GM23338 (cell line): ENCODE measurements at regions not wholly inside any gene's neighbourhood (a gene's known extent, or its start where the extent isn't known, plus 50 kb on each side); places are given as distances from the start of the nearest gene placed in this dataset.

Source experiments
- ATAC-seq: fragments of 200-7000 bp; cut with Tn5 transposase; 3 replicates; pipeline ENCODE4 v1.9.1; 2020
- DNase-seq: peaks from one replicate; pipeline ENCODE4 v3.0.0-alpha.2; 2015; ENCODE audit warnings: low spot score
- H2AFZ ChIP-seq: fragments of 200-600 bp; sonication (generic); 2 replicates; pipeline ENCODE4 v1.8.0; 2016; ENCODE audit warnings: antibody characterized with exemption, mild to moderate bottlenecking, moderate library complexity
- H3F3A ChIP-seq: fragments of 200-600 bp; sonication (generic); replicated peaks from 2 replicates; pipeline ENCODE4 v1.8.0; 2017; ENCODE audit warnings: antibody characterized with exemption, mixed run types, low read depth
- H3K27ac ChIP-seq: fragments of 200-600 bp; sonication (generic); 2 replicates; pipeline ENCODE4 v1.6.1; 2016; ENCODE audit warnings: low read depth
- H3K27me3 ChIP-seq: fragments of 200-600 bp; sonication (generic); 2 replicates; pipeline ENCODE4 v1.8.0; 2016; ENCODE audit warnings: mild to moderate bottlenecking, mixed run types, moderate library complexity; ENCODE audit not compliant: insufficient read depth
- H3K36me3 ChIP-seq: fragments of 200-600 bp; sonication (generic); 2 replicates; pipeline ENCODE4 v1.8.0; 2016; ENCODE audit warnings: mild to moderate bottlenecking; ENCODE audit not compliant: insufficient read depth
- H3K4me1 ChIP-seq: fragments of 200-600 bp; sonication (generic); 2 replicates; pipeline ENCODE4 v1.8.0; 2016; ENCODE audit warnings: mild to moderate bottlenecking, moderate library complexity; ENCODE audit not compliant: insufficient read depth
- H3K4me2 ChIP-seq: fragments of 200-600 bp; sonication (generic); 2 replicates; pipeline ENCODE4 v1.7.1; 2017; ENCODE audit warnings: mixed run types
- H3K4me3 ChIP-seq: fragments of 200-600 bp; sonication (generic); 2 replicates; pipeline ENCODE4 v1.6.1; 2016; ENCODE audit warnings: mixed run types
- H3K79me2 ChIP-seq: fragments of 200-600 bp; sonication (generic); replicated peaks from 2 replicates; pipeline ENCODE4 v1.8.0; 2017; ENCODE audit warnings: mild to moderate bottlenecking; ENCODE audit not compliant: insufficient read depth
- H3K9me2 ChIP-seq: fragments of 200-600 bp; sonication (generic); 2 replicates; pipeline ENCODE4 v1.8.0; 2017; ENCODE audit not compliant: insufficient read depth
- H4K20me1 ChIP-seq: fragments of 200-600 bp; sonication (generic); replicated peaks from 2 replicates; pipeline ENCODE4 v1.8.0; 2017; ENCODE audit warnings: mild to moderate bottlenecking; ENCODE audit not compliant: insufficient read depth
- H3K27ac Mint-ChIP-seq: 2 replicates; pipeline ENCODE4 v1.8.0; 2020; ENCODE audit warnings: inconsistent platforms, mild to moderate bottlenecking, moderate library complexity, mixed read lengths
- H3K27me3 Mint-ChIP-seq: 3 replicates; pipeline ENCODE4 v1.8.0; 2022; ENCODE audit warnings: low read depth, mild to moderate bottlenecking, moderate library complexity, mixed read lengths, inconsistent platforms; ENCODE audit not compliant: insufficient read depth, poor library complexity
- H3K36me3 Mint-ChIP-seq: 3 replicates; pipeline ENCODE4 v1.8.0; 2021; ENCODE audit warnings: low read depth, mild to moderate bottlenecking, inconsistent platforms, moderate library complexity, mixed read lengths
- H3K4me1 Mint-ChIP-seq: 3 replicates; pipeline ENCODE4 v1.8.0; 2020; ENCODE audit warnings: mild to moderate bottlenecking, inconsistent platforms, mixed read lengths
- H3K4me3 Mint-ChIP-seq: 3 replicates; pipeline ENCODE4 v1.8.0; 2021; ENCODE audit warnings: moderate library complexity, mild to moderate bottlenecking, inconsistent platforms, mixed read lengths
- H3K9me3 Mint-ChIP-seq: 3 replicates; pipeline ENCODE4 v1.8.0; 2020; ENCODE audit warnings: moderate library complexity, mild to moderate bottlenecking, inconsistent platforms, mixed read lengths
- EZH2phosphoT487 ChIP-seq: fragments of 200-600 bp; sonication (generic); IDR thresholded peaks from one replicate; pipeline ENCODE4 v1.8.1; 2018; ENCODE audit warnings: antibody characterized with exemption; ENCODE audit not compliant: unreplicated experiment
- JUNB ChIP-seq: IDR thresholded peaks from one replicate; pipeline ENCODE4 v1.6.1; 2016; ENCODE audit warnings: antibody characterized with exemption; ENCODE audit not compliant: unreplicated experiment
- NANOG ChIP-seq: IDR thresholded peaks from 2 replicates; pipeline ENCODE4 v1.6.1; 2016; ENCODE audit warnings: antibody characterized with exemption, borderline replicate concordance
- POLR2AphosphoS5 ChIP-seq: IDR thresholded peaks from 2 replicates; pipeline ENCODE4 v1.6.1; 2016; ENCODE audit warnings: antibody characterized with exemption, low read depth
- STAT1 ChIP-seq: IDR thresholded peaks from one replicate; pipeline ENCODE4 v1.6.1; 2016; ENCODE audit warnings: antibody characterized with exemption; ENCODE audit not compliant: unreplicated experiment
- ZNF114 ChIP-seq: fragments of 250-450 bp; sonication (Bioruptor Pico); IDR thresholded peaks from 2 replicates; pipeline ENCODE4 v1.5.0; 2020; ENCODE audit warnings: mild to moderate bottlenecking, moderate library complexity
- TF ChIP-seq, protein P1 (sequence below): IDR thresholded peaks from 2 replicates; pipeline ENCODE4 v1.6.1; 2016; ENCODE audit warnings: antibody characterized with exemption
- TF ChIP-seq, protein P2 (sequence below): IDR thresholded peaks from one replicate; pipeline ENCODE4 v1.6.1; 2018; ENCODE audit warnings: antibody characterized with exemption; ENCODE audit not compliant: unreplicated experiment
- TF ChIP-seq, protein P3 (sequence below), 2 experiments: fragments of 200-600 bp in 1 of 2; sonication (generic) in 1 of 2; conservative IDR thresholded peaks; 2 replicates each; pipeline versions ENCODE4 v1.5.1 to v1.6.1; 2016 to 2017; ENCODE audit warnings: antibody characterized with exemption in 2 of 2, low read depth in 2 of 2, mild to moderate bottlenecking in 2 of 2, moderate library complexity in 1 of 2

DNA sequence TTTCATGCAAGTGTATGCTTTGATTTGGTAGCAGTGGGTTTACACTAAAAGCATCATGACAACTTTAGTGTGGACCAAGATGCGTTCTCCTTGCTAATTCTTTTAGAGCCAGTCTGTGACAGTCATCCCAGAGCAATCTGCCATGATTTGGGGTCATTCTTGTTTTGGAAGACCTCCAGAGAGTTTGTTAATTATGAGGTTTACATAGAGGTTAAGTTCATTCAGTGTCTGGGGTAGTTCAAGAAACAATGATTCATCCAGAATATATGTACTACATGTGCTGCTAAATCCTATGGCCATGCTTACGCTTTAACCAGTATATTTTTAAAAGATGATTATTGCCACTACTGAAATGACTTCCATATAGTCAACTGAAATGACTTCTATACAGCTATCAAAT is 328.5 kb upstream of the AGA start (continued):
- TF ChIP-seq, protein P1, sequence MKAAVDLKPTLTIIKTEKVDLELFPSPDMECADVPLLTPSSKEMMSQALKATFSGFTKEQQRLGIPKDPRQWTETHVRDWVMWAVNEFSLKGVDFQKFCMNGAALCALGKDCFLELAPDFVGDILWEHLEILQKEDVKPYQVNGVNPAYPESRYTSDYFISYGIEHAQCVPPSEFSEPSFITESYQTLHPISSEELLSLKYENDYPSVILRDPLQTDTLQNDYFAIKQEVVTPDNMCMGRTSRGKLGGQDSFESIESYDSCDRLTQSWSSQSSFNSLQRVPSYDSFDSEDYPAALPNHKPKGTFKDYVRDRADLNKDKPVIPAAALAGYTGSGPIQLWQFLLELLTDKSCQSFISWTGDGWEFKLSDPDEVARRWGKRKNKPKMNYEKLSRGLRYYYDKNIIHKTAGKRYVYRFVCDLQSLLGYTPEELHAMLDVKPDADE, result no peak
- TF ChIP-seq POLR2AphosphoS5, result no peak
- no peak for TF ChIP-seq JUNB
- no peak for TF ChIP-seq ZNF114 (CRISPR knock-in tag)
- TF ChIP-seq, protein P2, sequence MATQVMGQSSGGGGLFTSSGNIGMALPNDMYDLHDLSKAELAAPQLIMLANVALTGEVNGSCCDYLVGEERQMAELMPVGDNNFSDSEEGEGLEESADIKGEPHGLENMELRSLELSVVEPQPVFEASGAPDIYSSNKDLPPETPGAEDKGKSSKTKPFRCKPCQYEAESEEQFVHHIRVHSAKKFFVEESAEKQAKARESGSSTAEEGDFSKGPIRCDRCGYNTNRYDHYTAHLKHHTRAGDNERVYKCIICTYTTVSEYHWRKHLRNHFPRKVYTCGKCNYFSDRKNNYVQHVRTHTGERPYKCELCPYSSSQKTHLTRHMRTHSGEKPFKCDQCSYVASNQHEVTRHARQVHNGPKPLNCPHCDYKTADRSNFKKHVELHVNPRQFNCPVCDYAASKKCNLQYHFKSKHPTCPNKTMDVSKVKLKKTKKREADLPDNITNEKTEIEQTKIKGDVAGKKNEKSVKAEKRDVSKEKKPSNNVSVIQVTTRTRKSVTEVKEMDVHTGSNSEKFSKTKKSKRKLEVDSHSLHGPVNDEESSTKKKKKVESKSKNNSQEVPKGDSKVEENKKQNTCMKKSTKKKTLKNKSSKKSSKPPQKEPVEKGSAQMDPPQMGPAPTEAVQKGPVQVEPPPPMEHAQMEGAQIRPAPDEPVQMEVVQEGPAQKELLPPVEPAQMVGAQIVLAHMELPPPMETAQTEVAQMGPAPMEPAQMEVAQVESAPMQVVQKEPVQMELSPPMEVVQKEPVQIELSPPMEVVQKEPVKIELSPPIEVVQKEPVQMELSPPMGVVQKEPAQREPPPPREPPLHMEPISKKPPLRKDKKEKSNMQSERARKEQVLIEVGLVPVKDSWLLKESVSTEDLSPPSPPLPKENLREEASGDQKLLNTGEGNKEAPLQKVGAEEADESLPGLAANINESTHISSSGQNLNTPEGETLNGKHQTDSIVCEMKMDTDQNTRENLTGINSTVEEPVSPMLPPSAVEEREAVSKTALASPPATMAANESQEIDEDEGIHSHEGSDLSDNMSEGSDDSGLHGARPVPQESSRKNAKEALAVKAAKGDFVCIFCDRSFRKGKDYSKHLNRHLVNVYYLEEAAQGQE, result no peak
- TF ChIP-seq, protein P3, sequence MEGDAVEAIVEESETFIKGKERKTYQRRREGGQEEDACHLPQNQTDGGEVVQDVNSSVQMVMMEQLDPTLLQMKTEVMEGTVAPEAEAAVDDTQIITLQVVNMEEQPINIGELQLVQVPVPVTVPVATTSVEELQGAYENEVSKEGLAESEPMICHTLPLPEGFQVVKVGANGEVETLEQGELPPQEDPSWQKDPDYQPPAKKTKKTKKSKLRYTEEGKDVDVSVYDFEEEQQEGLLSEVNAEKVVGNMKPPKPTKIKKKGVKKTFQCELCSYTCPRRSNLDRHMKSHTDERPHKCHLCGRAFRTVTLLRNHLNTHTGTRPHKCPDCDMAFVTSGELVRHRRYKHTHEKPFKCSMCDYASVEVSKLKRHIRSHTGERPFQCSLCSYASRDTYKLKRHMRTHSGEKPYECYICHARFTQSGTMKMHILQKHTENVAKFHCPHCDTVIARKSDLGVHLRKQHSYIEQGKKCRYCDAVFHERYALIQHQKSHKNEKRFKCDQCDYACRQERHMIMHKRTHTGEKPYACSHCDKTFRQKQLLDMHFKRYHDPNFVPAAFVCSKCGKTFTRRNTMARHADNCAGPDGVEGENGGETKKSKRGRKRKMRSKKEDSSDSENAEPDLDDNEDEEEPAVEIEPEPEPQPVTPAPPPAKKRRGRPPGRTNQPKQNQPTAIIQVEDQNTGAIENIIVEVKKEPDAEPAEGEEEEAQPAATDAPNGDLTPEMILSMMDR (conservative IDR thresholded peaks at IDR 0.05; ENCODE audit: low read depth in 2 of 2), result no peak

DNA sequence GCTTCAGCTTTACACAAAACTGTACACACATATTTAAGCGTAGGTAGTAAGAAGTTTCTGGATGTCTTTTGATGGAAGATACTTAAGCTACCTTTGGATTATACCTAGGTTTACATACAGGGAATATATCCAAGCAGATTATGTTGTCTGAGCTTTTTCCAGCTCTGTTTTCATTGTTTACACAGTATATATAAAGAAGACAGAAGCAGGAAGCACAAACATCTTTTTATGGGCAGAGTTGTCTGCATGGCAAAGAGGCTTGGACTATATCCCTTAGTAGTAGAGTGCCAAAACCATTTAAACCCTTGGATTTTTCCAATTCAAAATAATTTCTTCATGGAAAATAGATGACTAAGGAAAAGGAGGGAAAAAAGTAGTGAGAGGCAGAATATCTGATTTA is 329.4 kb upstream of the AGA start:
- Histone ChIP-seq H3F3A (no peaks in the 10 kb centered on the region), H2AFZ (no peak overlapping the region), H3K79me2 (no peaks in the 10 kb centered on the region), H3K9me2 (0 out of 2 replicates have a peak, but pooled peaks cover under 1% of the 10 kb centered on the region), H3K36me3 (no peaks in the 10 kb centered on the region), H3K4me2 (no peak overlapping the region), H4K20me1 (no peaks in the 10 kb centered on the region), H3K27me3 (no peaks in the 10 kb centered on the region), H3K27ac (no peak overlapping the region), H3K4me3 (no peak overlapping the region), H3K4me1 (no peaks in the 10 kb centered on the region)
- Mint-ChIP-seq H3K27ac (no peak overlapping the region), H3K4me1 (no peaks in the 10 kb centered on the region), H3K9me3 (no peaks in the 10 kb centered on the region), H3K4me3 (no peak overlapping the region), H3K27me3 (no peaks in the 10 kb centered on the region), H3K36me3 (no peaks in the 10 kb centered on the region)
- DNase-seq, result no peak
- no peak for ATAC-seq
- TF ChIP-seq, protein P2, result no peak
- no peak for TF ChIP-seq STAT1
- no peak for TF ChIP-seq NANOG
- TF ChIP-seq POLR2AphosphoS5, result no peak
- no peak for TF ChIP-seq EZH2phosphoT487
- TF ChIP-seq, protein P1, result no peak
